ENCODE measurements at regions not wholly inside any gene's neighbourhood (a gene's known extent, or its start where the extent isn't known, plus 50 kb on each side); places are given as distances from the start of the nearest gene placed in this dataset.

- H4K91ac ChIP-seq (ENCODE audit: insufficient read length, low read depth, low read length) = no peak overlapping the region
- H2BK120ac ChIP-seq (ENCODE audit: low read depth, low read length, poor library complexity, severe bottlenecking) = no peak overlapping the region
- H3K23me2 ChIP-seq (ENCODE audit: insufficient read length, low read depth, low read length, poor library complexity, severe bottlenecking) = no peaks in the 10 kb centered on the region
- peaks cover 17% of the 10 kb centered on the region for H3K27me3 Mint-ChIP-seq (ENCODE audit: low read depth)
- H2BK20ac ChIP-seq (ENCODE audit: low read depth, low read length, poor library complexity, severe bottlenecking) = no peak overlapping the region
- no CpG with 5 or more reads among the region's 4 CpGs for WGBS (ENCODE audit: extremely low coverage, insufficient read length, low lambda C conversion rate)
- H3K23ac ChIP-seq (ENCODE audit: insufficient read length, low read depth, low read length) = no peak overlapping the region
- H3K27ac ChIP-seq (ENCODE audit: insufficient read length, low read depth, low read length) = no peak overlapping the region
- no peaks in the 10 kb centered on the region for H3K27me3 ChIP-seq (ENCODE audit: insufficient read depth, low read length)
- H3K79me1 ChIP-seq (ENCODE audit: insufficient read depth, low read depth, low read length, poor library complexity, severe bottlenecking) = no peaks in the 10 kb centered on the region
- H3K9ac ChIP-seq (ENCODE audit: extremely low read depth, insufficient read length, low read length) = no peak overlapping the region
- peaks cover 18 to 20% of the 10 kb centered on the region in 2 experiments for H3K4me1 Mint-ChIP-seq
- H2BK15ac ChIP-seq (ENCODE audit: low read depth, low read length) = no peak overlapping the region
- no peaks in the 10 kb centered on the region for H3K79me2 ChIP-seq (ENCODE audit: insufficient read depth, low read length)
- no peak overlapping the region for H4K5ac ChIP-seq (ENCODE audit: insufficient read length, low read depth, low read length)
- H2AK5ac ChIP-seq (ENCODE audit: insufficient read length, low read length) = no peak overlapping the region
- no peak overlapping the region for H3K18ac ChIP-seq (ENCODE audit: insufficient read length, low read depth, low read length)
- no peak overlapping the region for H2BK12ac ChIP-seq (ENCODE audit: insufficient read length, low read depth, low read length)
- no peak overlapping the region for H3K27ac Mint-ChIP-seq
- no peaks in the 10 kb centered on the region for H3K36me3 Mint-ChIP-seq (ENCODE audit: insufficient read depth in 1 of 3, low read depth in 3 of 3)
- no peak overlapping the region for H3K4ac ChIP-seq (ENCODE audit: low read depth, low read length)
- H3K14ac ChIP-seq (ENCODE audit: insufficient read depth, low read length) = no peak overlapping the region
- no peak overlapping the region for H3K4me3 Mint-ChIP-seq
- no peak overlapping the region for H3K4me2 ChIP-seq (ENCODE audit: insufficient read depth, insufficient read length, low read length)
- TF ChIP-seq CTCF (conservative IDR thresholded peaks at IDR 0.05) = no peak
- no peak overlapping the region for H2AFZ ChIP-seq (ENCODE audit: low read length)
- DNase-seq = no peak
- H3T11ph ChIP-seq (ENCODE audit: low read length) = no peak overlapping the region
- H2BK5ac ChIP-seq (ENCODE audit: insufficient read length, low read length) = no peak overlapping the region
- H4K20me1 ChIP-seq (ENCODE audit: control insufficient read depth, insufficient read depth, insufficient read length) = no peaks in the 10 kb centered on the region
- H4K8ac ChIP-seq (replicated peaks; ENCODE audit: insufficient read length, low read depth, low read length) = no peak overlapping the region
- H3K4me1 ChIP-seq (ENCODE audit: insufficient read depth, low read length) = no peaks in the 10 kb centered on the region
- H3K56ac ChIP-seq (ENCODE audit: insufficient read length, low read depth, low read length) = no peak overlapping the region
- no peaks in the 10 kb centered on the region for H3K9me3 ChIP-seq (ENCODE audit: control insufficient read depth, low read depth, low read length)
- no peaks in the 10 kb centered on the region; a peak in 1 of 5 replicates for H3K9me3 Mint-ChIP-seq
Measured at GRCh38 chr5:148716716-148717115, 62.4 kb upstream of the HTR4 start.

Data from H9 (cell line).